Endothelial cell (in vitro differentiated cells): ENCODE measurements at regions not wholly inside any gene's neighbourhood (a gene's known extent, or its start where the extent isn't known, plus 50 kb on each side); places are given as distances from the start of the nearest gene placed in this dataset.

ENCODE experiments used
- DNase-seq: peaks from one replicate; pipeline ENCODE4 v3.0.0; 2021; ENCODE audit warnings: low spot score
- H3K27ac Mint-ChIP-seq: one replicate; pipeline ENCODE4 v1.8.0; 2021; ENCODE audit warnings: mixed read lengths, inconsistent platforms; ENCODE audit not compliant: unreplicated experiment
- H3K27me3 Mint-ChIP-seq: one replicate; pipeline ENCODE4 v1.8.0; 2021; ENCODE audit warnings: mild to moderate bottlenecking, moderate library complexity, mixed read lengths, inconsistent platforms; ENCODE audit not compliant: unreplicated experiment
- H3K36me3 Mint-ChIP-seq: one replicate; pipeline ENCODE4 v1.8.0; 2021; ENCODE audit warnings: mild to moderate bottlenecking, low read depth, mixed read lengths, inconsistent platforms; ENCODE audit not compliant: unreplicated experiment
- H3K4me1 Mint-ChIP-seq: one replicate; pipeline ENCODE4 v1.8.0; 2021; ENCODE audit warnings: mild to moderate bottlenecking, mixed read lengths, inconsistent platforms; ENCODE audit not compliant: unreplicated experiment
- H3K4me3 Mint-ChIP-seq: one replicate; pipeline ENCODE4 v1.8.0; 2021; ENCODE audit warnings: mild to moderate bottlenecking, mixed read lengths, inconsistent platforms; ENCODE audit not compliant: unreplicated experiment
- H3K9me3 Mint-ChIP-seq: one replicate; pipeline ENCODE4 v1.8.0; 2021; ENCODE audit warnings: mixed read lengths, inconsistent platforms; ENCODE audit not compliant: unreplicated experiment
- TF ChIP-seq, protein P1 (sequence below): fragments of 200-600 bp; sonication (generic); IDR thresholded peaks from one replicate; pipeline ENCODE4 v1.5.0; 2021; ENCODE audit warnings: antibody characterized with exemption; ENCODE audit not compliant: unreplicated experiment

DNA sequence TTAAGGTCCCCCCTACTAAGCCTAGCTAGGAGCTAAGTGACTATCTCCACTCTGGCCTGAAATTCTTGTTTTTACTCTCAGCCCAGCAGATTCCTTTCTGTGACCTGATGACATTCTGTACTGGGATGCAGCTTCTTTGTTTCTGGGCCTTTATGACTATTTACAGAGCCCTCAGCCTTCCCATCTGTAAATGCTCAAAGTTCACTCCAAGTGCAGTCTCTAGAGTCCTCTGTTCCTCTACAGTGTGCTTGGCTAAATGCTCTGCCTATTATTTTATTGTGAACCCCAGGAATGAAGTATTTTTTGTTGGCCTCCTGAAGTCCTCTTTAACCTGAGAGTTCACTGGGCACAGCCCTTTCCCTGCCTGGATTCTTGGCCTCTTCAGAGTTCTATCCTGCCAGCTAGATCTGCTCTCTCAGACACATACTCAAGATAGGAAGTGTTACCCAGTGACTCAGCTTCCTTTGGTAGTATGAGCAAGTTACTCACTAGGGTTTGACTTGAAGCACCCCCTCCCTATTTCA is 278.1 kb upstream of the P2RY1 start:
- H3K36me3 Mint-ChIP-seq = no peaks in the 10 kb centered on the region
- no peaks in the 10 kb centered on the region for H3K9me3 Mint-ChIP-seq
- no peak overlapping the region for H3K4me3 Mint-ChIP-seq
- H3K27ac Mint-ChIP-seq = no peak overlapping the region
- peaks cover 4% of the 10 kb centered on the region for H3K4me1 Mint-ChIP-seq
- peaks cover 6% of the 10 kb centered on the region for H3K27me3 Mint-ChIP-seq
- TF ChIP-seq, protein P1, sequence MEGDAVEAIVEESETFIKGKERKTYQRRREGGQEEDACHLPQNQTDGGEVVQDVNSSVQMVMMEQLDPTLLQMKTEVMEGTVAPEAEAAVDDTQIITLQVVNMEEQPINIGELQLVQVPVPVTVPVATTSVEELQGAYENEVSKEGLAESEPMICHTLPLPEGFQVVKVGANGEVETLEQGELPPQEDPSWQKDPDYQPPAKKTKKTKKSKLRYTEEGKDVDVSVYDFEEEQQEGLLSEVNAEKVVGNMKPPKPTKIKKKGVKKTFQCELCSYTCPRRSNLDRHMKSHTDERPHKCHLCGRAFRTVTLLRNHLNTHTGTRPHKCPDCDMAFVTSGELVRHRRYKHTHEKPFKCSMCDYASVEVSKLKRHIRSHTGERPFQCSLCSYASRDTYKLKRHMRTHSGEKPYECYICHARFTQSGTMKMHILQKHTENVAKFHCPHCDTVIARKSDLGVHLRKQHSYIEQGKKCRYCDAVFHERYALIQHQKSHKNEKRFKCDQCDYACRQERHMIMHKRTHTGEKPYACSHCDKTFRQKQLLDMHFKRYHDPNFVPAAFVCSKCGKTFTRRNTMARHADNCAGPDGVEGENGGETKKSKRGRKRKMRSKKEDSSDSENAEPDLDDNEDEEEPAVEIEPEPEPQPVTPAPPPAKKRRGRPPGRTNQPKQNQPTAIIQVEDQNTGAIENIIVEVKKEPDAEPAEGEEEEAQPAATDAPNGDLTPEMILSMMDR = no peak
- DNase-seq = no peak

DNA sequence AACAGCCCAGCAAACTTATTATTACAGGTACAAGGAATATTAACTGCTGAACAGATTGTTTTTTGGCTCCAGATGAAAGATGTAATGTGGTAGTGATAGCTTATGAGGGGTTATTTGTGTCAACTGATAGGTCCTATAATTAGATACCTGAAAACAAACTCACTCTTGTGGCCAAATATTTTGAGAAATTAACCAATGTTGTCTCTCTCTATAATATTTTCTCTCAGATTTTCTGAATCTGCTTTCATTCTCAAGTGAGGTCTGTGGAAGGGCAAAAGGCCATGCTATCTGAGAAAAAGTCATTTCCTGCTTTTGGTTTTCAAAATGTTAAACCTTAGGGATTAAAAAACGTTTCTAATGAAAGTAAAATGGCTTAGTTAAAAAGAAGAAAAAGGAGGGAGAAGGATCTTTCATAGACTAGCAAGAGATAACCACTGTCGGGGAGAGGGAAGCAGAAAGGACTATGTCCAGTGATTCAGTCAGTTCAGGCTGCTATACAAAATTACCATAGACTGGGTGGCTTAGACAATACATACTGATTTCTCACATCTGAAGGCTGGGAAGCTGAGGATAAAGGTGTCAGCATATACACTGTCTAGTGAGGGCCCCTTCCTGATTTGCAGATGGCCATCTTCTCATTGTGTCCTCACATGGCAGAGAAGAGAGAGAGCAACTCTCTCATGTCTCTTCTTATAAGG is 277.5 kb upstream of the P2RY1 start:
- no peaks in the 10 kb centered on the region for H3K9me3 Mint-ChIP-seq
- H3K4me3 Mint-ChIP-seq = no peak overlapping the region
- H3K36me3 Mint-ChIP-seq = no peaks in the 10 kb centered on the region
- DNase-seq = no peak
- TF ChIP-seq, protein P1 = no peak
- peaks cover 4% of the 10 kb centered on the region for H3K4me1 Mint-ChIP-seq
- H3K27ac Mint-ChIP-seq = no peak overlapping the region
- peaks cover 6% of the 10 kb centered on the region for H3K27me3 Mint-ChIP-seq

DNA sequence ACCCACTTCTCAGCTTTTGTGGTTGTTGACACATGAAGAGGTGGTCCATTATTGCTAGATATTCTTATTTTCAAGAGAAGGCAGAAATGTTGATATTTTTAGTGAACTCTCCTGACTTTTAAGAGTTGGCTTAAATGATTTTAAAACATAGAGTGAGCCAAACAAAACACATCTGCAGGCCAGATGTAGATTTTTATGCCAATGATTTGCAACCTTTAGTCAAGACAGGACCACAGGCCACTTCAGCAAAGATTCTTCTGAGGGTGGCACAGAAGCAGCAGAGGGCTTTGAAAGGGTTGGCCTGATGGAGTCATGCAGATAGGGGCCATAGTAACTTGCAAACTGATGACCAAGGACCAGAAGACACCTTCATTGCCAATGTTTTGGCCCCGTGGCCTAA is 276.5 kb upstream of the P2RY1 start:
- TF ChIP-seq, protein P1 = no peak
- Mint-ChIP-seq H3K9me3 (no peaks in the 10 kb centered on the region), H3K4me1 (peaks cover 4% of the 10 kb centered on the region), H3K27me3 (peaks cover 6% of the 10 kb centered on the region), H3K4me3 (no peak overlapping the region), H3K36me3 (no peaks in the 10 kb centered on the region), H3K27ac (peak overlapping the region; percentile 24)
- DNase-seq = no peak

DNA sequence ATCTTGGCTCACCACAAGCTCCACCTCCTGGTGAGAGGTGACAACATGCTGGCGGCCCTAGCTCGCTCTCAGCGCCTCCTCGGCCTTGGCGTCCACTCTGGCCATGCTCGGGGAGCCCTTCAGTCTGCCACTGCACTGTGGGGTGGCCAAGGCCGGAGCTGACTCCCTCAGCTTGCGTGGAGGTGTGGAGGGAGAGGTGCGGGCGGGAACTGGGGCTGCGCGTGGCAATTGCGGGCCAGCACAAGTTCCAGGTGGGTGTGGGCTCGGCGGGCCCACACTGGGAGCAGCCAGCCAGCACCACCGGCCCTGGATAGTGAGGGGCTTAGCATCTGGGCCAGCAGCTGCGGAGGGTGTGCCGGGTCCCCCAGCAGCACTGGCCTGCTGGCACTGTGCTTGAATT is 275.7 kb upstream of the P2RY1 start:
- Mint-ChIP-seq H3K9me3 (no peaks in the 10 kb centered on the region), H3K36me3 (no peaks in the 10 kb centered on the region), H3K27ac (no peak overlapping the region), H3K4me3 (no peak overlapping the region), H3K4me1 (peaks cover 4% of the 10 kb centered on the region), H3K27me3 (peaks cover 6% of the 10 kb centered on the region)
- DNase-seq = no peak
- TF ChIP-seq, protein P1 = no peak

DNA sequence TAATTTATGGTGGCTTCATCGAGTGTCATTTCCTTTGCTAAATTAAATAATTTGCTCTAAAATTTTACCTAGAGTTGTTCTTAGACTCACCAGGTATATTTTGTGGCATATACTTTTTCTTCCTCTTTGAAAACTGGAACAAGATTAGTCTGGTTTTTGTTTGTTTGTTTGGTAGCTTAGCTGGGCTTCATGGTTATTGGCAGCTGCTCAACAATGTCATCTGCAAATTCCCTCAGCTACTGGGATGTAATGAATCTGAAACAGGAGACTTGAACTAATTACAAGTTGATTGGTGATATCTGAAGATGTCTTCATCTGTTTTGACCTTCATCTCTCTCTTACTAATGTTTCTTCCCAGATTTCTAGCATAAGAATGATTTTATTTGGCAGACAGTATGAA is 270.5 kb upstream of the P2RY1 start:
- Mint-ChIP-seq H3K36me3 (no peaks in the 10 kb centered on the region), H3K4me1 (no peaks in the 10 kb centered on the region), H3K9me3 (no peaks in the 10 kb centered on the region), H3K27ac (no peak overlapping the region), H3K27me3 (peaks cover 1% of the 10 kb centered on the region), H3K4me3 (no peak overlapping the region)
- TF ChIP-seq, protein P1 = no peak
- no peak for DNase-seq
